ENCODE measurements at regions not wholly inside any gene's neighbourhood (a gene's known extent, or its start where the extent isn't known, plus 50 kb on each side); places are given as distances from the start of the nearest gene placed in this dataset.

DNA sequence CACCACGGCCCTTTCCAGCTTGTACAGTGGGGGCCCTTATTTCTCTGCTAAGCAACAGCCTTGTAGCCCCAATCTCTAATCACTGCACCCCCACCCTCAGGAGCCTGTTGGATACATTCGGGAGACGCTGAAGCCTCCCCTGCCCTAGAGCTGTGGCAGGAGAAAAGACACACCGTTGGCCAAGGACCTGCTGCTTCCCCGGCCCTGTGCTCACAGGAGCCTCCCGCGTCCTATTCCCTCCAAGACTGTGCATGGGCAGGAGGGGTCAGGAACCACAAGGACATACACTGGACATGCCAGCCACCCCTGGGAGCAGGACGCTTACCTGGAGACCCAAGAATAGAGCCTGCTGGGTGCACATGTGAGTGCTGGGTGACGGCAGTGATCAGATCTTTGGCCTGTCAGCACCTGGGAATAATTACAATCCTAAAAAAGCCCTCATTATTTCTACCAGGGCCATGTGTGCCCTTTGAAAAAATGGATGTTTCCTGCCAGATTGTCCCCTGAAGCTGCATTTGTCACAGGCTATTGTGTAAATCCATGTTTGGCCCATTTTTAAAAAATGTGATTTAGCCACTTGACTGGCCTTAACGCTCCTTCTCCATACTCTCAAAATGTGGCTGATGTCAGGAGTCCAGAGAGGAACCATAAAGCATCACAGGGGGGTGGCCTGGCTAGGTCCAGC, 590.6 kb downstream of the MATN1 start:
- TF ChIP-seq POLR2A (IDR thresholded peaks at IDR 0.05): no peak
- TF ChIP-seq, protein P1, sequence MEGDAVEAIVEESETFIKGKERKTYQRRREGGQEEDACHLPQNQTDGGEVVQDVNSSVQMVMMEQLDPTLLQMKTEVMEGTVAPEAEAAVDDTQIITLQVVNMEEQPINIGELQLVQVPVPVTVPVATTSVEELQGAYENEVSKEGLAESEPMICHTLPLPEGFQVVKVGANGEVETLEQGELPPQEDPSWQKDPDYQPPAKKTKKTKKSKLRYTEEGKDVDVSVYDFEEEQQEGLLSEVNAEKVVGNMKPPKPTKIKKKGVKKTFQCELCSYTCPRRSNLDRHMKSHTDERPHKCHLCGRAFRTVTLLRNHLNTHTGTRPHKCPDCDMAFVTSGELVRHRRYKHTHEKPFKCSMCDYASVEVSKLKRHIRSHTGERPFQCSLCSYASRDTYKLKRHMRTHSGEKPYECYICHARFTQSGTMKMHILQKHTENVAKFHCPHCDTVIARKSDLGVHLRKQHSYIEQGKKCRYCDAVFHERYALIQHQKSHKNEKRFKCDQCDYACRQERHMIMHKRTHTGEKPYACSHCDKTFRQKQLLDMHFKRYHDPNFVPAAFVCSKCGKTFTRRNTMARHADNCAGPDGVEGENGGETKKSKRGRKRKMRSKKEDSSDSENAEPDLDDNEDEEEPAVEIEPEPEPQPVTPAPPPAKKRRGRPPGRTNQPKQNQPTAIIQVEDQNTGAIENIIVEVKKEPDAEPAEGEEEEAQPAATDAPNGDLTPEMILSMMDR (IDR thresholded peaks at IDR 0.05): no peak

Data from thyroid gland (tissue), 4 donors.